NCI-H1694 (cell line): ENCODE measurements at regions not wholly inside any gene's neighbourhood (a gene's known extent, or its start where the extent isn't known, plus 50 kb on each side); places are given as distances from the start of the nearest gene placed in this dataset.

ENCODE experiments used
- DNase-seq: peaks from one replicate; lab custom pipeline; 2025; lab: John Stamatoyannopoulos, UW

- DNase-seq: no peak
These were observed 62.2 kb upstream of the ALCAM start for GRCh38 chr3:105304487-105304886.

DNA sequence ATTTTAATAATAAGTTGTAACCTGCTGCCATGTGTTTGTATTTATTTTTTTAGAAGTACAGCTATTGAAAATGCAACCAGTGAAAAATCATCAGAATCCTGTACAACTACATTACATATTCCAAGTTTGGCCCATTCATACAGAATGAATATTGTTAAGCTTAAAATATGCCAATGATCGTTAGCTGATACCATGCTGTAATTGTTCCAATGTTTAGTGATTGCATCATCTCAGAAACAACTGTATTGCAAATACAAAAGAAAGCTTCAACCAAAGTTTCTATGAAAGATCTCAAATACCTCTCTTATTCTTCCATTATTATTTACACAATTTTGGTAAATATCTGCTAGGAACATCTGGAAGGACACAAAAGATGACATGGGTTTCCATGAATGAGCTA lies 51.6 kb upstream of the ALCAM start:
- DNase-seq: no peak

- DNase-seq: no peak
These were observed 50.9 kb upstream of the ALCAM start for GRCh38 chr3:105315815-105316214.

DNA sequence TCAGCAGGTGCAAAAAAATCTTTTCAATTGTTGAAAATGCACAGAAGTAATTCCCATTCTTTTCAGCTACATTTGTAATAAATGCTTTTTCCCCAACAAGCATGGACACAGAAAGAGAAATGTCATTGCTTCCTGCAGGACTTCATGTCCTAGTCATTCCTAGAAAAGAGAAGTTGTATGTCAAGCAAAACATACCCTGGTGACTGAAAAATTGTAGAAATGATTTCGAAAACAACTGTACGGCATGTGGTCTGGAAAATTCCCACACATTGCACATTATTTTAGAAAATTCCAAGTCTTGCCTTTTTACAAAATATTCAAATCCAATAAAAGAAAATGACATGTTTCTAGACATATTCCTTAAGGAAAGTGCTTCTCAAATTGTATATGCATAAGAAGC lies 50.4 kb upstream of the ALCAM start:
- no peak for DNase-seq
